Stimulated activated CD4-positive, alpha-beta T cell treated with anti-CD3 and anti-CD28 coated beads, Interleukin-1b, Interleukin-23, amount 100 ng/mL, for 48 hours (primary cell): ENCODE measurements at regions not wholly inside any gene's neighbourhood (a gene's known extent, or its start where the extent isn't known, plus 50 kb on each side); places are given as distances from the start of the nearest gene placed in this dataset.

ENCODE experiments used
- DNase-seq: peaks from one replicate; pipeline ENCODE4 v3.0.0-alpha.2; 2020

DNA sequence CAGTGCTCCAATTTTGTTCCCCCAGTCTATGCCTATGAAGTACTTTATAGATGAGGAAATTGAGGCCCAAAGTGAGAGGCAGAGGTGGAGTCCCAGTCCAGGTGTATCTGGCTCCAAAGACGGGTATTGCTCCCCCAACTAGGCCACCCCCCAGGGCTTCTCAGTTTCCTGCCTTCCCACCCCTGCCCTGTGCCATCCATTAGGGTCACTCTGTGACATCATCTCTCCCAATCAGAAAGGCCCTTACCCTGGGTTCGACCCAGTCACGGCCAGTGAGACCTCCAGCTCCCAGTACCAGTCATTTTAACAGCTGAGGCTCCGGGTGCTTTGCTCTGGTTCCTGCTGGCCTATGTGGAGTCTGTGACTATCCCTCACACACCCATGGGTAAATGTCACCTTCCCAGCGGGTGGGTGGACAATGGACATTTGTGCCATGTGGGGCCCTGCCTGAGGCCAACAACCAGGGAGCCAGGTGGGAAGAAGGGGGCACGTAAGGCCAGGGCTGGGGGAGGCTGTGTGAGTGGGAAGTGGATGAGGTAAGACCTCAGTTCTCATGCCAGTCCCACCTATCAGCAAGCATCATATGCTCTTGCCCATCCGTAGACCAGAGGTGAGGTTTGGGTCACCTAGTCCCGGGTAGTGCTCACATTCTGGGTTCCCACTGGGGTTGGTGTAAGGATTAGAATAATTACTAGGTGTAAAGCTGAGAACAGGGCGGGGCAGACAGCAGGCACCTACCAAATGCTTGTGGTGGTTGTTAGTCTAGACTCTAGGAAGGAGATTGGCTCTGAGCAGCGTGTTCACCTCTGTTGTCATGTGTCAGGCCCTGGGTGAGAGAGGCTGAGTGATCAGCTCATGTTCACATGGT, 685.9 kb downstream of the MATN1 start:
- DNase-seq, result no peak

DNA sequence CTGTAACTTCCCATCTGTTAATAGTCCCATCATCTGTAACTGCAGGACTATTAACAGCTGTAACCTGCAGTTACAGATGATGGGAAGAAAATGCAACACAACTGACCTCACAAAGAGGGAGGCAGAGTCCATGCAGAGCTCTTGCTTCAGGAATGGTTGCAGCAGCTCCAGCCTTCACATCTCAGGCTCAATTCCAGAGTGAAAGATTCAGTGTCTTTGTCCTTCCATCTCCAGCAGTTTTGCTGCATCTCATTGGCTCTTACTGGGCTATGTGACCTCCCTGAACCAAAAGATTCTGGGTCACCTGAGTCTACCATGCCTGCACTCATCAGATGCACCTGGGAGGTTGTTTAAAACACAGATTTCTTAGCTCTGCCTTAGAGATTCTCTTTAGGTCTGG, 686.7 kb downstream of the MATN1 start:
- DNase-seq, result no peak

DNA sequence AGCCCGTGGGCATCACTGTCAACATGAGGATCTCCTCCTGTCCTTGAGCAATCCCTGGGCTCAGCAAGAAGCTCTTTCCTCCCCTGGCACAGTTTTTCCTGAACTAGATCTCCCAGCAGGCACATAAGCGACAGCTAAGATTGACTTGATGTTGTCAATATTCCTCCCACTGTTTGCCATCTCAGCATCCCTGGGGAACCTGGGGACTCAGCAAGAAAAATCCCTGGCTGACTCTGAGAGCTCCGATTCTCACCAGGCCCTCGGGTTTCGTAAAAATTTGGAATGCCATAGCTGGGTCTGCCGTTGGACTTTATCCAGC, 687.2 kb downstream of the MATN1 start:
- no peak for DNase-seq

DNA sequence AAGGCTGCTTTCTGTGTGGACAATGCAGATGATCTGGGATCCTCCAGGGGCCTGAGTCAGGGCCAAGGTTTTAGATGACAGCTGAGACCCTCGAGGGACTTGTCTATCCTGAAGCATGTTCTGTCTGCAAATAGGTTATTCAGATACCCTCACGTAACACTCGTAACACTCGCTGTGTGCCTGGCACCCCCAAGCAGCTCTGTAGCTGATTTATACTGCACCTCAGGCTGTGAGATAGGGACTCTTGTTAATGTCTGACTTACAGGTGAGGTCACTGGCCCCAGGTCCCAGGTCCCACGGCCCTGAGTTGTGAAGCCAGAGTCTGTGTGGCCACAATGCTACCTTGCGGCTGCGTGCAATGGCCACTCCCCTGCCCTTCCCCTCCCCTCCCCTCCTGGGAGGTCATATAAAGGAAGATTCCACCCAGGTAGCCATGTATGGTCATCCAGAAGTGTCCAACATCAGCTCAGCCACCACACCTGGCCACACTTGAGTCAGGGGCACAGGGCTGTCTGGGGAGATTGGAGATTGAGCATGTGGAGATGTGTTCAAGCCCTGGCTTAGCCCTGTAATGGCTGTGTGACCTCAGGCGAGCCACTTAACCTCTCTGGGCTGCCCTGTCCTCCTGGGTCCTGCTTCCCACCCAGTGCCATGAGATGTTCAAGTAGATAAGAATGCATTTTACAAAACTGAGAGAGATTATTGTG, 687.7 kb downstream of the MATN1 start:
- no peak for DNase-seq

DNA sequence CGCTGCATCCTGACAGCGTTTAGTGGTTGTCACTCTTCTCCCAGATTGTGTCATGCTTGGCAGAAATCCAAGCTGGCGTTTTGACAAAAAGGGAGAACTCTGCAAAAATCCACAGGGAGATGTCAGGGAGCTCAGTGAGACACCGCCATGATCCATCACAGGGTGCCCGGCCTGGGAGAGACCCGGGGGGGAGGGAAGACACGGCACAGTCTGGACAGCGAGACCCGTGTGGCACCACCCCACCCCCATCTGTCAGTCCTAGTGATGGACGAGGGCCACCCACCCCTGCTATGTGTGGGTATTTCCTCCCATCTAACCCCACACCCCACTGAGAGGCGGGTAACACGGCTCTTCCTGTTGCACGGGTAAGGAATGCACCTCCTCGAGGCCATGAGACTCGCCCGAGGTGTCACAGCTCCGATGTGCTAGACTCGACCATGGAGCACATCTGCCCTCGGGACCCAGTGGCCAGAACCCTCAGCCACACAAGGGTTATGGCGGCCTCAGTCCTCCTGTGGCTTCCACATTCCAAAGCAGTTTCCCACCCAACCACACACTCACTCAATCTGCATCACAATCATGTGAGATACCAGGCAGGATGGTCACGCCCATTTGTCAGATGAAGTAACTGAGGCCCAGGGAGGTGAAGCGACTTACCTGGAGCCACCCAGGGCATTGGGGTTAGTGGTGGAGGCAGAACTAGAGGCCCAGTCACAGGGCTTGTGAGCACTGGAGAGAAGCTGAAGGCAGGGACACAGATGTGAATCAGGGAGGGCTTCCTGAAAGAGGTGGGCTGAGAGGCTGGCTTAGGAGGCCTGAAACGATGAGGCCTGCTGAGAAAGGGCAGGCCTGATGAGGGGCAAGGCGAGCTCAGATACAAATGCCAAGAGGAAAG, 688.5 kb downstream of the MATN1 start:
- no peak for DNase-seq

DNA sequence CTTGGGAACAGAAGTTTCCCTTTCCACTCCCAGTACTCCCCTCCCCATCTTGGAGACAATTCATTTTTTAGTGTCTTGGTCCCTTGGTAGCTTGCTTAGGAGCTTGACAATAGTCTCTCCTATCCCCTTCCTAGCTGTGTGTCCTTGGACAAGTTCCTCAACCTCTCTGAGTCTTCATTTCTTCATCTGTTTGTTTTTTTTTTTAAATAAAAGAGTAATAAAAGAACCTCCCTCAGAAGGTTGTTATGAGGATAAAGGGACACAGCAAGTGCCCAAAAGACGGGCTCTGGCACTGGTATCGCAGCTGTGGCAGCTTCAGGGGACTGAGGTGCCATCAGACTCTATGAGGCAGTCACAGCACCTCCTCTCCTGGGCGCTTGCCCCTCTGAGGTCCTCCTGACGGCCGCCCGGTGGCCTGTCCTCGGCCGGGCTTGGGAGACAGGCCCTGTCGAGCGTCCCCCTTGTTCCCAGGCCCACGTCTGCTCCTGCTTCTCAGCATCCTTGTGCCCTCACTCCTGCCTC, 689.2 kb downstream of the MATN1 start:
- DNase-seq, result no peak

DNA sequence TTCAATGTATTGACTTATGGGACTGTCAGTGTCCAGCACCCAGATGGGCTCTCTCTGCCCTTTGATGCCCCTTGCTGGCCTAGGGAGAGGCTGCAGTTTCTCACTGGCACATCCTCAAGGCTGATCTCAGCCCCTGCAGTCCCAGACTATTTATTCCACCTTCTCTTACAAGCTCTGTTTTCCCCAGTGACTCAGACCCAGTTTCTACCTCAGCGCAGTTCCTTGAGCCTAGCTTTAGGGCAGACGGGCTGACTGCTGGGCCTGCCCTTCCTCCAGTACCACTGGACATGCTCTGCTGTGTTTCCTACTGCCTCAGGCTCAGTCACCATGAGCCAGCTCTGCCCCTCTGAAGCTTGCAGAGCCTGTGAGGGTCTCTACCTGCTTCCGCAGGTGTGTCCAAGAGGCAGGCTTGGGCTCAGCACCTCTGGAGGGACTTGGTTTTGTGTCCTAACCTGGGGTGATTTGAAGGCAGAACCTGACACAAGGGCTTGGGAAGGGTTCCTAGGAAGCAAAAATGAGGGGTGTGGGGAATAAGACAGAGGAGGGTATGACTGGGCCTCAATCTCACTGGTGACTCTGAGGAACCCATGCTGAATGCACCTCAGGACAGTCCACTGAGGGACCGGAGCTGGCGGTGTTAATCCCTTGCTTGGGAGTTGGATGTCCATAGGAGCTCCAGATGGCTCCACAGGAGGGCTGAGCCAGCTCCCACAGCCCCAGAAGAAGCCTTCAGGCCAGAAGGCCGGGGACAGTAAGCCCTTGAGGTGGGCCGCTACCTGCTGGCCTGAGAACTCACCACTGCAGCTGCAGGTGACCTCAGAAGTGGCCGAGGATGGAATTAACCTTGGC, 689.9 kb downstream of the MATN1 start:
- no peak for DNase-seq

DNA sequence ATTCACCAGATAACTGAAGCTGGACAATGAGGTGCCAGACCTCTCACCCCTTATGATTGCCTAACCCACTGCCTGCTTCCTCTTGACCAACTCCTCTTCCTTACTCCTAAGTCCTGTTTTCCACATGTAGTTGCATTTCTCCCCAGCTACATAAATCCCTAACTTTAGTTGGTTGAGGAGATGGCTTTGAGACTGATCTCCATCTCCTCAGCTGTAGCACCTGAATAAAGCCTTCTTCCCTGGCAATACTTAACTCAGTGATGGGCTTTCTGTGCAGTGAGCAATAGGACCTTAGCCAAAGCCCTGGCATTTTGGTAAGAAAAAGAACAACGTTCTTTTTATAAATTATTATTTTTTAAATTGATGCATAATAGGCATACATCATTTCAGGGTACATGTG, 691.1 kb downstream of the MATN1 start:
- no peak for DNase-seq

DNA sequence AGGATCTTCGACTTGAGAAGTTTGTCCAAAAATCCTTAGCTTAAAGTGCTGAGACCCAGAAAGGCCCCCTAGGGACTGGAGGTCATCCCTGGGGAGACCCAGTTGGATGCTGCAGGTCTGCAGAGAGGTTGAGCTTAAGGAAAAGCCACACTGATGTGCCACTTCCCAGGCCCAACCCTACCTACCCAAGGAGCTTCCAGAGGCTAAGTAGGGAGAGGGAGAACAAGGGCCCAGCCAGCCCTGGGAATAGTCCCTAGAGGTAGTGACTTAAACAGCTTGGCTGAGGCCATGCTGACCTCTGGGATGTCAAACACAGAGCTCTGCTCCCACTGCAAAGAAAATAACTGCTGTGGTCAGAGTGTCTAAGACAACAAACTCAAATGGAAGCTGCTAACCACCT, 693.7 kb downstream of the MATN1 start:
- no peak for DNase-seq

DNA sequence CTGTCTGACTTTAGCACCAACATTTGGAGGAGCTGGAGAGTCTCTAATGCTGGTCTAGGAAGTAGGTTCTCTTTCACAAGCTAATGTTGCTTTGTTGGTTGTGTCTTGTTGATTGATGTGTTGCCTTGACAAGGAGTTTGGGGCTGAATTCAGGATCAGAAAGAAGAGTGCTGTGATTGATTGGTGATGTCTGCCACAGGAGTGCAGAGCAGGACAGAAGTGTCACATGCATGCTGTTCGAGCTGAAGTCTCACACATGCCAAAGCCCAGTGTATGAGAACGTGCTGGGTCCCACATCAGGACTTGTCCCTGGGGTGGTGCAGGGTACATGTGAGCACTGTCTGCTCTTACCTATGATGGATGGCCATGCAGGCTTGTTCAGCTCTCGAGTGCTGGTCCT, 694.4 kb downstream of the MATN1 start:
- no peak for DNase-seq

DNA sequence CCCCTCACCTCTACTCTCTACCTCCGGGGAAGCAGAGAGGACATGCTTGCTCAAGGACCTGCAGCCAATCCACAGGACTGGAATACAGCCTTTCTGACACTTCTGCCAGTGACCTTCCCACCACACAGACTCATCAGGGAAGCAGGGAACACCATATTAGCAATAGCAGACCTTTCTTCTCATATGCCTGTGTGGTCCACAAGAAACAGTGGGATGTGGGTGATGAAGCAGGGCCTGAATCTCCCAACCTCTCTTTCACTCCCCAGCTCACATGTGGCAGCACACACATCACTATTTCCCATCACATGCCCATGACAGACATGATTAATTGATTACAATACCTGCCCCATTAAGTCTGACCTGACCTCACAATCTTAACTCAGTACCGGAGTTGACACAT, 695.1 kb downstream of the MATN1 start:
- DNase-seq, result no peak

DNA sequence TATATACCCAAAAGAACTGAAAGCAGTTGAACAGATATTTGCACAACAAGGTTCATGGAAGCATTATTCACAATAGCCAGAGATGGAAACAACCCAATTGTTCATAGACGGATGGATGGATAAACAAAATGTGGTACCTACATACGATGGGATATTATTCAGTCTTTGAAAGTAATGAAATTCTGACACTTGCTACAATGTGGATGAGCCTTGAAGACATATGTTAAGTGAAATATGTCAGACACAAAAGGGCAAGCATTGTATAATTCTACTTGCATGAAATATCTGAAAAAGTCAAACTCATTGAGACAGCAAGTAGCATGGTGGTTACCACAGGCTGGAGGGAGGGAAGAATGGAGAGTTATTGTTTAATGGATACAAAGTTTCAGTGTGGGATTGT, 696.1 kb downstream of the MATN1 start:
- DNase-seq, result no peak

DNA sequence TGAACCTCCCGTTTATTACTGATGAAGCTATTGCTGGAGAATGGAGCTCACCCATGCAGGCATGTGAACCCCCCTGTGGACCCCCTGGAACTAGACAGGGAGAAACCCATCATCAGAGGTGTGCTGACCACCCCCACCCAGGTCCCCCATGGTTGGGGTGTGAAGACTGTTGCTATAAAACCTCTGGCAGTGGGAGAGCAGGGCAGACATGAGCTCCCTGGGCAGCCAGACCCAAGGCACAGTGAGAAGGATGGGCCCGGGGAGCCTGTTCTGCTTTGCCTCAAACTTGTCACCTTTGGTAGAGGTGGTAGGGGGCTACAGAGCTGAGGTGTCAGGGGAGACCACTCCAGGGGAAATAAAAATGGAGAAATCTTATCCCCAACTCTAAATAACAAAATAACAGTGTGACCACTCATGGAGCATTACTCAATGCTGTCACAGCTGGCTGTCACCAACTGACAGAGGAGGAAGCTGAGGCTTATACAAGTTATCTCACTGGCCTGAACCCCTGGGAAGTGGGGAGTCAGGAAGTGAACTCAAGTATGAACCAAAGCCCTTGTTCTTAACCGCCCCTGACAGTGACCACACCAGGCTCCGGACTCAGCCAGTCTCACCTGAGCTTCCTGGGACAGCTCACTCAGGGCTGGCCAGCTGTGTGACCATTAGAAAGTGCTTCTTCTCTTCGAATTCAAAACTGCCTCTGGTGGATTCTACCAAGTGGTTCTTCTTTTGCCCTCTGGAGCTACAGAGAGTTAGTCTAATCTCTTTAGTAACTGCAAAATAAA, 698.8 kb downstream of the MATN1 start:
- DNase-seq, result no peak

DNA sequence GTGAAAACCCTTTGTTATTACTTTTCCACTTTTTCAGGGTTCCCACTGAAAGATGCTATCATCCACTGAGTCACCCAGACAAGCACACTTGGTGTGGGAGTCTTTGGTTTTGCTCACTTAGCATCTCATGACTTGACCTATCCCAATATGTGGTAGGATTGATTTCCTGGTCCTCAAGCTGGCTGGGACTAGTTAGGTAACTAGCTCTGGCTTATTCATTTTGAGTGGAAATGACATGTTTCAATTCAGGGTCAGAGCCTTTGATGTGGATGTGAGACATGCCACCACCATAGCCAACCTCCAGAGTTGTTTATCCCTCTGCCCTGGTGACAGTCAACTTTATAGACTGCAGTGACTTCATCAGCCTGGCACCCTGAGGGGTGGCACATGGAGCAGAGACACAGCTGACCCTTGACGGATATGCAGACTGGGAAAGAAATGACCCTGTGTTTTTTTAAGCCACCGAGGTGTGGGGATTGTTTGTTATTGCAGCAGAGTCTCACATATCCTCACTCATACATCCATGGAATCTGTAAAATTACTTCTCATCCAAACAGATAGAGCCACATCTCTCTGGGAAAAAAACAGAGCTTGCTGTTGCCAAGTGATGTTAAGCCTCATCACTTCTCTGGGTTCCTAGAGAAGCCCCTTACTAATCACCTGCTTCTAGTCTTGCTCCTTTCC, 699.9 kb downstream of the MATN1 start:
- DNase-seq, result no peak

DNA sequence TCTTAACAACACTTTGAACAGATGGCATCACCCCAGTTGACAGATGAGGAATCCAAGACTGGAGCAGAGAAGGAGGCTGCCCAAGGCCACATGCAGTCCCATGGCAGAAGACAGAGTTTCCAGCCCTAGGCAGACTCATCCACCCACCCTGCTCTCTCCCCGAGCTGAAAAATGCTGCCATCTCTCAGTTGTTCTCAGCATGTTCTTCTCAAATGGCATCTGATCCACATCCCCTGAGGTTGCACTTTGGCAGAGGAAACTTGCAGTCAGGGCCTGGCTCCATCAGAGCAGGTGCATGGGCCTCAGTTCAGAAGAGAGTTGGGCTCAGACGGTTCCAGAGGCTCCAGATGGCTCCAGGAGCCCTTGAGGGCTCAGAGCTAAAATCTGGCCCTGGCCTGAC, 709.4 kb downstream of the MATN1 start:
- DNase-seq, result no peak

DNA sequence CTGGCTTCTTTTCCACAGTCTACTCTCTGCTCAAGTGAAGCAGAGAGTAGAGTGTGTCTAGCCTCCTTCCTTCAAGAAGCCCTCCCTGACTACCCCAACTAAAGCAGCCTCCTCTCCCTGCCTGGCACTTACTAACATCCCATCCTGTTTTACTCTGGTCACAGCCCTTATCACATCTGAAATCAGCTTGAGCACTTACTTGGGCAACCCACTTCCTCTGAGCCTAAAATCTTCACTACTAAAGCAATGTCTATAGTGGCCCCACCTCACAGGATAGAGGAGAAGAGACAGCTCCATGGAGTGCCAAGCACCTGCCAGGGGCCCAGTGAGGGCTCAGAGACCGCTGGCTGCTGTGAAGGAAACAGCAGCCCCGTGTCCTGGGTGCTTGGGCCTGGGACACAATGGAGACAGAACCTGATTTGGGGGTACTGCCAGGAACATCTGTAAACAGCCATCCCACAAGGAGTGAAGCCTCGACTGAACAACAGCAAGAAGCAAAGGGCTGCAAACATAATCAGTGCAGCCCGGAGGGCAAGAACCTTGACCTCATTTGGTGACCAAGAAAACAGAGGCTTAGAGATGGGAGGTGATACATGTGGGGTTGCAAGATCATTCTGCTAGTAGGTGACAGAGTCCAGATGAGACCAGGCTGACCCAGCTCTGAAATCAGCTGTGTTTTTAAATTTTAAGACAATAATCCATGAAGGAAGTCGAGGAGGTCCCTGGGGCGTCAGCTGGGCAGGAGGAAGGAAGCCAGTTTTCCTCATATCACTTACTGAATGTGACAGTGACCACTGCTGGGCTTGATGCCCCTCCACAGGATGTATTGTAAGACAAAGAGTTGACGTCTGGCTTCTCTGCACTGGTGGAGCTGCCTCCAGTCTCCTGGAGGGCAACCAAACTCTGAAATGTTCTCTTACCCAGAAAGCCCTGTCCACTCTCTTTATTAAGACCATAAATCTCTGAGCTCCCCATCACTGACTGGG, 710.6 kb downstream of the MATN1 start:
- DNase-seq, result no peak

DNA sequence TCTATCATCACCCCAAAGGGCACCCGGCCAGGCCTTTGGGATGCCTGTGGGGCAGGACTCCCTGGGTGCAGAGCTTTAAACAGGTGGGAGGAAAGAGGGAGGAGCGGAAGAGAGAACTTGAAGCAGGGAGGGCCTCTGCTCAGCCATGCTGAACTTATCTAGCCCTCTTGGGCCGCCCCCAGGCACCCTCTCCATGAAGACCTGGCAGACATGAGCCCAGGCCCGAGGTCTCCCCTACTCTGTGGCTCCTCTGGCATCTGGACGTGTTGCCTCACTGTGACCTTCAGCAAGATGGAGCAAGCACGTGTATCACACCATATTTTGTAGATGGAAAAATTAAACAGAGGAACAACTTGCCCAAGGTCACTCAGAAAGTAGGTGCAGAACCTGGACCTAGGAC, 711.4 kb downstream of the MATN1 start:
- no peak for DNase-seq

DNA sequence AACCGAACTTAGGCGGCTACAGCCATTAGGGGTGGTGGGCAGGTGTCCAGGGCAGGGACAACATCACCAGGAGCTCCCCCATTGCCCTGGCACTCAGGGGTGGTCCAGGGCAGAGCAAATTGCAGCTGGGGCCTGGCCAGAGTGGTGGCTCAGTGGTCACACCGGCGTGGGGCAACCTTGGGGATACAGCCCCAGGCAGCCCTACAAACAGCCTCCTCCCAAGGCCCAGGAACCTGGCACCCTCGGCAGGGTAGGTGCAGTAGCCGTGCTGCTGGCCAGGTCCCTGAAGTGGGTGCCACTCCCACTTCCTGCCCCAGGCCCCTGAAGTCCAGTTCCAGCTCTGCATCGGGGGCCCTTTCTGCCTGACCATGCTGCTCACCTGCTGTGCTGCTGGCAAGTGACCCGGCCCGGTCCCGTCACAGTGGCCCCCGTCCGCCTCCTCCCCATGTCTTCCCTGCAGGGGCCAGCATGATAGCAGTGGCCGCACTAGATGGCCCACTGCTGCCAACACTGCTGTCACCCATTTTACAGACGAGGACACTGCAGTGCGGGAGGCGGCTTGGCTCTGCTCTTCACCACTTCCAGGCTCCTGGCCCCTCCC, 712.8 kb downstream of the MATN1 start:
- DNase-seq, result no peak

DNA sequence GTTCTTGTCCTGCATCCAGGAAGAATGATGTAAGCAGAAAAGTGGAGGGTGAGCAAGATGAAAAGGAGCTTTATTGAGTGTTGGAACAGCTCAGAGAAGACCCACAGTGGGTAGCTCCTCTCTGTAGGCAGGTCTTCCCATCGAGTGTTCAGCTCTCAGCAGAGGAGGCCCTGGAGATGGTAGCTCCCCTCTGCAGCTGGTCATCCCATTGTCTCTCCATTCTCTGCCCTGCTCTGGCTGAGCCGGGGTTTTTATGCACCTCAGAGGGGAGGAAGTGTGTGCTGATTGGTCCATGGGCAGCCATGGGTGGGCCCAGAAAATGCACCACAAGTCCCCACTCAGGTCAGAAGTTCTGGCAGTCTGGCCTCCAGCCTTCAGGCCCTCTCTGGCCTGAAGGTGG, 713.7 kb downstream of the MATN1 start:
- no peak for DNase-seq
